SK-N-SH treated with all-trans-retinoic acid at 6 μM for 48 hours (cell line): ENCODE measurements at regions not wholly inside any gene's neighbourhood (a gene's known extent, or its start where the extent isn't known, plus 50 kb on each side); places are given as distances from the start of the nearest gene placed in this dataset.

Source experiments
- ARNTL ChIP-seq: fragments of 450-650 bp; formaldehyde crosslinking; IDR thresholded peaks from 2 replicates; pipeline ENCODE4 v1.5.0; 2020; ENCODE audit warnings: low read depth, mild to moderate bottlenecking, moderate library complexity, borderline replicate concordance
- BACH2 ChIP-seq: fragments of 250-450 bp; sonication (Bioruptor Pico); IDR thresholded peaks from 2 replicates; pipeline ENCODE4 v1.9.0; 2021; ENCODE audit warnings: mild to moderate bottlenecking, borderline replicate concordance
- ESRRG ChIP-seq: fragments of 250-450 bp; sonication (Bioruptor Pico); IDR thresholded peaks from 2 replicates; pipeline ENCODE4 v1.6.1; 2021; ENCODE audit warnings: mild to moderate bottlenecking
- PPARA ChIP-seq: fragments of 250-450 bp; sonication (Bioruptor Pico); IDR thresholded peaks from 2 replicates; pipeline ENCODE4 v1.5.0; 2020; ENCODE audit warnings: mild to moderate bottlenecking, borderline replicate concordance
- RARB ChIP-seq: fragments of 250-450 bp; sonication (Bioruptor Pico); IDR thresholded peaks from 2 replicates; pipeline ENCODE4 v1.8.0; 2021; ENCODE audit warnings: mild to moderate bottlenecking, moderate library complexity
- TCF4 ChIP-seq: fragments of 250-450 bp; sonication (Bioruptor Pico); IDR thresholded peaks from 2 replicates; pipeline ENCODE4 v1.8.0; 2021; ENCODE audit warnings: mild to moderate bottlenecking, moderate library complexity, borderline replicate concordance
- ZC3H10 ChIP-seq: fragments of 250-450 bp; sonication (Bioruptor Pico); IDR thresholded peaks from 2 replicates; pipeline ENCODE4 v1.5.1; 2021; ENCODE audit warnings: mild to moderate bottlenecking, moderate library complexity
- ZFP3 ChIP-seq: fragments of 250-450 bp; sonication (Bioruptor Pico); IDR thresholded peaks from 2 replicates; pipeline ENCODE4 v1.5.0; 2020; ENCODE audit warnings: mild to moderate bottlenecking, moderate library complexity
- ZFP30 ChIP-seq: fragments of 450-650 bp; formaldehyde crosslinking; IDR thresholded peaks from 2 replicates; pipeline ENCODE4 v1.5.0; 2022; ENCODE audit warnings: mild to moderate bottlenecking, moderate library complexity
- ZNF70 ChIP-seq: fragments of 450-650 bp; formaldehyde crosslinking; IDR thresholded peaks from 2 replicates; pipeline ENCODE4 v1.5.0; 2020; ENCODE audit warnings: mild to moderate bottlenecking, moderate library complexity
- TF ChIP-seq, protein P1 (sequence below): fragments of 250-450 bp; sonication (Bioruptor Pico); IDR thresholded peaks from 2 replicates; pipeline ENCODE4 v1.8.0; 2020; ENCODE audit warnings: mild to moderate bottlenecking, moderate library complexity, borderline replicate concordance
- TF ChIP-seq, protein P2 (sequence below): fragments of 250-450 bp; sonication (Bioruptor Pico); IDR thresholded peaks from 2 replicates; pipeline ENCODE4 v1.5.1; 2020; ENCODE audit warnings: low read depth, mild to moderate bottlenecking, moderate library complexity
- TF ChIP-seq, protein P3 (sequence below): fragments of 250-450 bp; sonication (Bioruptor Pico); IDR thresholded peaks from 2 replicates; pipeline ENCODE4 v1.5.1; 2021; ENCODE audit warnings: mild to moderate bottlenecking, moderate library complexity
- TF ChIP-seq, protein P4 (sequence below): fragments of 250-450 bp; sonication (Bioruptor Pico); IDR thresholded peaks from 2 replicates; pipeline ENCODE4 v1.5.0; 2020; ENCODE audit warnings: mild to moderate bottlenecking, moderate library complexity

DNA sequence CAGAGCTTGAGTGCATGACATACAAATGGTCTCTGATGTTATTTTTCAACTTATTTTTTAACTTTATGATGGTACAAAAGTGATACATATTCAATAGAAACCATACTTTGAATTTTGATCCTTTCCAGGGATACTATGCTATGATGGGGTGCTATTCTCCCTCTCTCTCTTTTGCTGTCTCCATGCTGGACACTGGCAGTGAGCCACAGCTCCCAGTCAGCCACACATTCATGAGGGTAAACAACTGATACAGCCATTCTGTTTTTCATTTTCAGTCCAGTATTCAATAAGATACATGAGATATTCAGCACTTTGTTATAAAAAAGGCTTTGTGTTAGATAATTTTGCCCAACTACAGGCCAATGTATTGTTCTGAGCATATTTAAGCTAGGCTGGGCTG, 859.3 kb upstream of the KLHL29 start:
- TF ChIP-seq BACH2 (CRISPR knock-in tag) (no peak), ZNF70 (CRISPR knock-in tag) (no peak), ZC3H10 (CRISPR knock-in tag) (no peak), ZFP3 (CRISPR knock-in tag) (no peak), TCF4 (CRISPR knock-in tag) (no peak), ESRRG (no peak), ARNTL (CRISPR knock-in tag) (no peak), RARB (no peak), ZFP30 (CRISPR knock-in tag) (no peak), PPARA (CRISPR knock-in tag) (no peak)
- TF ChIP-seq, protein P1, sequence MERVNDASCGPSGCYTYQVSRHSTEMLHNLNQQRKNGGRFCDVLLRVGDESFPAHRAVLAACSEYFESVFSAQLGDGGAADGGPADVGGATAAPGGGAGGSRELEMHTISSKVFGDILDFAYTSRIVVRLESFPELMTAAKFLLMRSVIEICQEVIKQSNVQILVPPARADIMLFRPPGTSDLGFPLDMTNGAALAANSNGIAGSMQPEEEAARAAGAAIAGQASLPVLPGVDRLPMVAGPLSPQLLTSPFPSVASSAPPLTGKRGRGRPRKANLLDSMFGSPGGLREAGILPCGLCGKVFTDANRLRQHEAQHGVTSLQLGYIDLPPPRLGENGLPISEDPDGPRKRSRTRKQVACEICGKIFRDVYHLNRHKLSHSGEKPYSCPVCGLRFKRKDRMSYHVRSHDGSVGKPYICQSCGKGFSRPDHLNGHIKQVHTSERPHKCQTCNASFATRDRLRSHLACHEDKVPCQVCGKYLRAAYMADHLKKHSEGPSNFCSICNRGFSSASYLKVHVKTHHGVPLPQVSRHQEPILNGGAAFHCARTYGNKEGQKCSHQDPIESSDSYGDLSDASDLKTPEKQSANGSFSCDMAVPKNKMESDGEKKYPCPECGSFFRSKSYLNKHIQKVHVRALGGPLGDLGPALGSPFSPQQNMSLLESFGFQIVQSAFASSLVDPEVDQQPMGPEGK: no peak
- TF ChIP-seq, protein P2, sequence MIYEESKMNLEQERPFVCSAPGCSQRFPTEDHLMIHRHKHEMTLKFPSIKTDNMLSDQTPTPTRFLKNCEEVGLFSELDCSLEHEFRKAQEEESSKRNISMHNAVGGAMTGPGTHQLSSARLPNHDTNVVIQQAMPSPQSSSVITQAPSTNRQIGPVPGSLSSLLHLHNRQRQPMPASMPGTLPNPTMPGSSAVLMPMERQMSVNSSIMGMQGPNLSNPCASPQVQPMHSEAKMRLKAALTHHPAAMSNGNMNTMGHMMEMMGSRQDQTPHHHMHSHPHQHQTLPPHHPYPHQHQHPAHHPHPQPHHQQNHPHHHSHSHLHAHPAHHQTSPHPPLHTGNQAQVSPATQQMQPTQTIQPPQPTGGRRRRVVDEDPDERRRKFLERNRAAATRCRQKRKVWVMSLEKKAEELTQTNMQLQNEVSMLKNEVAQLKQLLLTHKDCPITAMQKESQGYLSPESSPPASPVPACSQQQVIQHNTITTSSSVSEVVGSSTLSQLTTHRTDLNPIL (CRISPR knock-in tag): no peak
- TF ChIP-seq, protein P3, sequence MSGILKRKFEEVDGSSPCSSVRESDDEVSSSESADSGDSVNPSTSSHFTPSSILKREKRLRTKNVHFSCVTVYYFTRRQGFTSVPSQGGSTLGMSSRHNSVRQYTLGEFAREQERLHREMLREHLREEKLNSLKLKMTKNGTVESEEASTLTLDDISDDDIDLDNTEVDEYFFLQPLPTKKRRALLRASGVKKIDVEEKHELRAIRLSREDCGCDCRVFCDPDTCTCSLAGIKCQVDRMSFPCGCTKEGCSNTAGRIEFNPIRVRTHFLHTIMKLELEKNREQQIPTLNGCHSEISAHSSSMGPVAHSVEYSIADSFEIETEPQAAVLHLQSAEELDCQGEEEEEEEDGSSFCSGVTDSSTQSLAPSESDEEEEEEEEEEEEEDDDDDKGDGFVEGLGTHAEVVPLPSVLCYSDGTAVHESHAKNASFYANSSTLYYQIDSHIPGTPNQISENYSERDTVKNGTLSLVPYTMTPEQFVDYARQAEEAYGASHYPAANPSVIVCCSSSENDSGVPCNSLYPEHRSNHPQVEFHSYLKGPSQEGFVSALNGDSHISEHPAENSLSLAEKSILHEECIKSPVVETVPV (CRISPR knock-in tag): no peak
- TF ChIP-seq, protein P4, sequence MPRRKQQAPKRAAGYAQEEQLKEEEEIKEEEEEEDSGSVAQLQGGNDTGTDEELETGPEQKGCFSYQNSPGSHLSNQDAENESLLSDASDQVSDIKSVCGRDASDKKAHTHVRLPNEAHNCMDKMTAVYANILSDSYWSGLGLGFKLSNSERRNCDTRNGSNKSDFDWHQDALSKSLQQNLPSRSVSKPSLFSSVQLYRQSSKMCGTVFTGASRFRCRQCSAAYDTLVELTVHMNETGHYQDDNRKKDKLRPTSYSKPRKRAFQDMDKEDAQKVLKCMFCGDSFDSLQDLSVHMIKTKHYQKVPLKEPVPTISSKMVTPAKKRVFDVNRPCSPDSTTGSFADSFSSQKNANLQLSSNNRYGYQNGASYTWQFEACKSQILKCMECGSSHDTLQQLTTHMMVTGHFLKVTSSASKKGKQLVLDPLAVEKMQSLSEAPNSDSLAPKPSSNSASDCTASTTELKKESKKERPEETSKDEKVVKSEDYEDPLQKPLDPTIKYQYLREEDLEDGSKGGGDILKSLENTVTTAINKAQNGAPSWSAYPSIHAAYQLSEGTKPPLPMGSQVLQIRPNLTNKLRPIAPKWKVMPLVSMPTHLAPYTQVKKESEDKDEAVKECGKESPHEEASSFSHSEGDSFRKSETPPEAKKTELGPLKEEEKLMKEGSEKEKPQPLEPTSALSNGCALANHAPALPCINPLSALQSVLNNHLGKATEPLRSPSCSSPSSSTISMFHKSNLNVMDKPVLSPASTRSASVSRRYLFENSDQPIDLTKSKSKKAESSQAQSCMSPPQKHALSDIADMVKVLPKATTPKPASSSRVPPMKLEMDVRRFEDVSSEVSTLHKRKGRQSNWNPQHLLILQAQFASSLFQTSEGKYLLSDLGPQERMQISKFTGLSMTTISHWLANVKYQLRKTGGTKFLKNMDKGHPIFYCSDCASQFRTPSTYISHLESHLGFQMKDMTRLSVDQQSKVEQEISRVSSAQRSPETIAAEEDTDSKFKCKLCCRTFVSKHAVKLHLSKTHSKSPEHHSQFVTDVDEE (CRISPR knock-in tag): no peak
